ENCODE measurements at regions not wholly inside any gene's neighbourhood (a gene's known extent, or its start where the extent isn't known, plus 50 kb on each side); places are given as distances from the start of the nearest gene placed in this dataset.

DNA sequence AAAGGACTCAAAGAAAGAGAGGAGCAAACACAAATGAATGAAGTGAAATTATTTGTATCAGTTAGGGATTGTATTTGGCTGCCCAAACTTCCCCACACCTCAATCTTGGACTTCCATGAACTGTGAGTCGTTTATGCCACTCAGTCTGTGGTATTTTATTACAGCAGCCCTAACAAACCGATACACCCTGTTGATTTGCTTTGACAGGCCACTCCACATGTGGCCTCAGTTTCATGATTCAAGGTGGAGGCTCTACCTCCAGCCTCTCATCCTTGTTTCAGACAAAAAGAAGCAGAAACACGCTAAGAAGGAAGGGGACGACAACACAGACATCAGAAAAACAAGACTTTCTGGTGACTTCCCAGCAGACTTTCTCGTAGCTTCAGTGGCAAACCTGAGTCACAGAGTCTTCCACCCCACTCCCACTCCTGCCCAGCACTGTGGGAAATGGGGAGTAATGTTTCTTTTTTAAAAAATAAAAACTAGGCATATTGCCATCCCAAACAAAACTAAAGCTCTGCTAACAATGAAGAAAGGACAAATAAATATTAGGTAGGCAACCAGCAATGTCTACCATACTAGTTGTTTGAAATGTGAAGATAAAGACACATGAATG is 52.2 kb upstream of the ABCA1 start:
- H3K4me2 ChIP-seq (replicated peaks; ENCODE audit: extremely low read depth, low read length, poor library complexity, severe bottlenecking): no peak overlapping the region
- H3K27ac ChIP-seq (ENCODE audit: low read depth in 1 of 2, low read length in 2 of 2): no peak overlapping the region
- no peaks in the 10 kb centered on the region for H3K79me2 ChIP-seq (ENCODE audit: insufficient read depth, low read length)
- no peaks in the 10 kb centered on the region for H3K27me3 ChIP-seq (ENCODE audit: control insufficient read depth in 2 of 2, insufficient read depth in 2 of 2, low read length in 2 of 2)
- TF ChIP-seq, protein P1, sequence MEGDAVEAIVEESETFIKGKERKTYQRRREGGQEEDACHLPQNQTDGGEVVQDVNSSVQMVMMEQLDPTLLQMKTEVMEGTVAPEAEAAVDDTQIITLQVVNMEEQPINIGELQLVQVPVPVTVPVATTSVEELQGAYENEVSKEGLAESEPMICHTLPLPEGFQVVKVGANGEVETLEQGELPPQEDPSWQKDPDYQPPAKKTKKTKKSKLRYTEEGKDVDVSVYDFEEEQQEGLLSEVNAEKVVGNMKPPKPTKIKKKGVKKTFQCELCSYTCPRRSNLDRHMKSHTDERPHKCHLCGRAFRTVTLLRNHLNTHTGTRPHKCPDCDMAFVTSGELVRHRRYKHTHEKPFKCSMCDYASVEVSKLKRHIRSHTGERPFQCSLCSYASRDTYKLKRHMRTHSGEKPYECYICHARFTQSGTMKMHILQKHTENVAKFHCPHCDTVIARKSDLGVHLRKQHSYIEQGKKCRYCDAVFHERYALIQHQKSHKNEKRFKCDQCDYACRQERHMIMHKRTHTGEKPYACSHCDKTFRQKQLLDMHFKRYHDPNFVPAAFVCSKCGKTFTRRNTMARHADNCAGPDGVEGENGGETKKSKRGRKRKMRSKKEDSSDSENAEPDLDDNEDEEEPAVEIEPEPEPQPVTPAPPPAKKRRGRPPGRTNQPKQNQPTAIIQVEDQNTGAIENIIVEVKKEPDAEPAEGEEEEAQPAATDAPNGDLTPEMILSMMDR (IDR thresholded peaks at IDR 0.05): no peak
- Mint-ChIP-seq H3K27me3 (ENCODE audit: low read depth in 3 of 3) (peaks cover 0 to 2% (median 0%) of the 10 kb centered on the region in 3 donors), H3K36me3 (no peaks in the 10 kb centered on the region), H3K27ac (no peak overlapping the region), H3K9me3 (no peaks in the 10 kb centered on the region), H3K4me3 (no peak overlapping the region), H3K4me1 (peaks cover 23% of the 10 kb centered on the region)
- intact Hi-C loops (cut with micrococcal nuclease): no loop called here
- H2AFZ ChIP-seq (ENCODE audit: insufficient read depth, low read depth, low read length, poor library complexity, severe bottlenecking): no peak overlapping the region
- no peak for DNase-seq
- no peak overlapping the region for H3K4me3 ChIP-seq (replicated peaks in 1 of 3; ENCODE audit: low read depth in 2 of 3, low read length in 3 of 3)
- no peaks in the 10 kb centered on the region for H3K36me3 ChIP-seq (replicated peaks in 1 of 2; ENCODE audit: control insufficient read depth in 1 of 2, insufficient read depth in 2 of 2, low read length in 2 of 2)
- H3K4me1 ChIP-seq (ENCODE audit: control insufficient read depth in 1 of 2, insufficient read depth in 2 of 2, low read length in 2 of 2): peaks cover 11 to 15% of the 10 kb centered on the region in 2 donors
- H4K20me1 ChIP-seq (ENCODE audit: insufficient read depth, low read length): no peaks in the 10 kb centered on the region
- H3K9me3 ChIP-seq (replicated peaks in 1 of 2; ENCODE audit: control insufficient read depth in 1 of 2, insufficient read depth in 1 of 2, low read length in 2 of 2): no peaks in the 10 kb centered on the region
- 88% methylated on average over 1 of the region's 5 CpGs for WGBS (ENCODE audit: insufficient coverage)
- H3K9ac ChIP-seq (ENCODE audit: insufficient read depth, low read length, poor library complexity, severe bottlenecking): no peak overlapping the region

DNA sequence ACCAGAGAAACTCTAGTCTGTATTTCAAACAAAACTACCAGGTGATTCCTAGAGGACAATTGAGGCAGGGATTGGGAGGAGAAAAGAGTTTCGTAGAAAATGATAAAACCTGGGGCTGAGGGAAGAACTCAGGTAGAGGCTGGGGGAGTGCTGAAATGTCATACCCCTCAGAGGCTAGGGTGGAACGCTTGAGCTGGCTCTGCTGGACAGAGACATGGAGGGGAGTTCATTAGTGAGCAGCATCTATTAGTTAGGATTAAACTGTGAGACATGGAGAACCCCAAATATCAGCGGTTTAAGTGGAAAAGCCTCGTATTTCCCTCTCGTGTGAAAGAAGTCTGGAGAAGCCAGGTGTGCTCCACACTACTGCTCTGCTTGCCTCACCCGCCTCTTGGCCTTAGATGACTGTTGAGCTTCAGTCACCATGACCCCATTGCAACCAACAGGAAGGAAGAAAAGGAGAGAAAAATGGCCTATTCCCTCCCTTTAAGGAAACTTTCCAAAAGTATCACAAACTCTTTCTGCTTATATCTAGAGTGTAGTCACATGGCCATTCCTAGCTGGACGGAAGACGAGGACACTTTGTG is 53.7 kb upstream of the ABCA1 start:
- Histone ChIP-seq H4K20me1 (ENCODE audit: insufficient read depth, low read length) (no peaks in the 10 kb centered on the region), H3K4me2 (replicated peaks; ENCODE audit: extremely low read depth, low read length, poor library complexity, severe bottlenecking) (no peak overlapping the region), H3K27me3 (ENCODE audit: control insufficient read depth in 2 of 2, insufficient read depth in 2 of 2, low read length in 2 of 2) (no peaks in the 10 kb centered on the region), H3K4me1 (ENCODE audit: control insufficient read depth in 1 of 2, insufficient read depth in 2 of 2, low read length in 2 of 2) (peaks cover 4 to 15% of the 10 kb centered on the region in 2 donors), H3K4me3 (replicated peaks in 1 of 3; ENCODE audit: low read depth in 2 of 3, low read length in 3 of 3) (no peak overlapping the region), H3K9me3 (replicated peaks in 1 of 2; ENCODE audit: control insufficient read depth in 1 of 2, insufficient read depth in 1 of 2, low read length in 2 of 2) (no peaks in the 10 kb centered on the region), H3K79me2 (ENCODE audit: insufficient read depth, low read length) (no peaks in the 10 kb centered on the region), H3K36me3 (replicated peaks in 1 of 2; ENCODE audit: control insufficient read depth in 1 of 2, insufficient read depth in 2 of 2, low read length in 2 of 2) (no peaks in the 10 kb centered on the region), H2AFZ (ENCODE audit: insufficient read depth, low read depth, low read length, poor library complexity, severe bottlenecking) (no peak overlapping the region), H3K9ac (ENCODE audit: insufficient read depth, low read length, poor library complexity, severe bottlenecking) (no peak overlapping the region), H3K27ac (ENCODE audit: low read depth in 1 of 2, low read length in 2 of 2) (no peak overlapping the region)
- 96% methylated on average over 8 of the region's 8 CpGs for WGBS (ENCODE audit: insufficient coverage)
- no peaks in the 10 kb centered on the region for H3K27me3 Mint-ChIP-seq (ENCODE audit: low read depth in 3 of 3)
- H3K4me1 Mint-ChIP-seq: peaks cover 22% of the 10 kb centered on the region
- H3K36me3 Mint-ChIP-seq: no peaks in the 10 kb centered on the region
- DNase-seq: no peak
- H3K4me3 Mint-ChIP-seq: no peak overlapping the region
- no peak overlapping the region for H3K27ac Mint-ChIP-seq
- intact Hi-C loops (cut with micrococcal nuclease): no loop called here
- no peaks in the 10 kb centered on the region for H3K9me3 Mint-ChIP-seq
- TF ChIP-seq, protein P1 (IDR thresholded peaks at IDR 0.05): no peak

All from CD14-positive monocyte (primary cell).